HT1080 (cell line): ENCODE measurements at regions not wholly inside any gene's neighbourhood (a gene's known extent, or its start where the extent isn't known, plus 50 kb on each side); places are given as distances from the start of the nearest gene placed in this dataset.

ENCODE experiments used
- DNase-seq: peaks from one replicate; pipeline ENCODE4 v3.0.0-alpha.2; 2015; ENCODE audit warnings: low read depth

- no peak for DNase-seq
Measured at GRCh38 chr5:53219174-53219573, 109.6 kb upstream of the MOCS2 start.

- no peak for DNase-seq
Measured at GRCh38 chr5:53219610-53220009, 110.1 kb upstream of the MOCS2 start.

- no peak for DNase-seq
Measured at GRCh38 chr5:53233645-53234405, 124.3 kb upstream of the MOCS2 start.

GRCh38 chr5:53236683-53237082 lies 127.1 kb upstream of the MOCS2 start:
- DNase-seq: no peak

- DNase-seq: no peak
Measured at GRCh38 chr5:53237876-53238275, 128.3 kb upstream of the MOCS2 start.

GRCh38 chr5:53239301-53239990 lies 129.9 kb upstream of the MOCS2 start:
- no peak for DNase-seq

- DNase-seq: no peak
Measured at GRCh38 chr5:53240661-53241060, 131.1 kb upstream of the MOCS2 start.

GRCh38 chr5:53241572-53241971 lies 132.0 kb upstream of the MOCS2 start:
- DNase-seq: no peak

- no peak for DNase-seq
Measured at GRCh38 chr5:53243403-53243802, 133.8 kb upstream of the MOCS2 start.

GRCh38 chr5:53246042-53246836 lies 136.7 kb upstream of the MOCS2 start:
- DNase-seq: peak; percentile 86

- peak; percentile 91 for DNase-seq
Measured at GRCh38 chr5:53249529-53250200, 140.1 kb upstream of the MOCS2 start.

GRCh38 chr5:53250201-53250550 lies 140.6 kb upstream of the MOCS2 start:
- DNase-seq: no peak

- DNase-seq: peak; percentile 49
Measured at GRCh38 chr5:53253421-53253871, 143.9 kb upstream of the MOCS2 start.

GRCh38 chr5:53256746-53257145 lies 147.2 kb upstream of the MOCS2 start:
- peak; percentile 59 for DNase-seq

GRCh38 chr5:53257806-53258373 lies 148.3 kb upstream of the MOCS2 start:
- no peak for DNase-seq

- DNase-seq: no peak
Measured at GRCh38 chr5:53259176-53259575, 149.6 kb upstream of the MOCS2 start.

- no peak for DNase-seq
Measured at GRCh38 chr5:53260446-53260845, 150.9 kb upstream of the MOCS2 start.

- DNase-seq: no peak
Measured at GRCh38 chr5:53261245-53261644, 151.7 kb upstream of the MOCS2 start.

GRCh38 chr5:53262348-53262970 lies 152.9 kb upstream of the MOCS2 start:
- DNase-seq: peak; percentile 32

- DNase-seq: no peak
Measured at GRCh38 chr5:53263151-53263550, 153.6 kb upstream of the MOCS2 start.

- peak; percentile 46 for DNase-seq
Measured at GRCh38 chr5:53265043-53265442, 155.5 kb upstream of the MOCS2 start.
